GM18909 (cell line): ENCODE measurements at regions not wholly inside any gene's neighbourhood (a gene's known extent, or its start where the extent isn't known, plus 50 kb on each side); places are given as distances from the start of the nearest gene placed in this dataset.

Experiments used
- ATAC-seq: cut with Tn5 transposase; IDR thresholded peaks from one replicate; pipeline ENCODE4 v1.9.1; 2021; ENCODE audit warnings: mild to moderate bottlenecking; ENCODE audit not compliant: unreplicated experiment, poor library complexity

- no peak for ATAC-seq
Measured at GRCh38 chr18:78728784-78729467, 250.7 kb upstream of the SALL3 start.

GRCh38 chr18:78730546-78730945 is 249.1 kb upstream of the SALL3 start:
- ATAC-seq: no peak

GRCh38 chr18:78731016-78731397 is 248.6 kb upstream of the SALL3 start:
- ATAC-seq: no peak

- ATAC-seq: no peak
Measured at GRCh38 chr18:78731398-78732032, 248.1 kb upstream of the SALL3 start.

- no peak for ATAC-seq
Measured at GRCh38 chr18:78732273-78733210, 247.1 kb upstream of the SALL3 start.

GRCh38 chr18:78733762-78734613 is 245.6 kb upstream of the SALL3 start:
- no peak for ATAC-seq

GRCh38 chr18:78734614-78734945 is 245.0 kb upstream of the SALL3 start:
- ATAC-seq: no peak

GRCh38 chr18:78735131-78736014 is 244.2 kb upstream of the SALL3 start:
- no peak for ATAC-seq

- ATAC-seq: no peak
Measured at GRCh38 chr18:78736015-78736690, 243.5 kb upstream of the SALL3 start.

GRCh38 chr18:78737006-78737915 is 242.4 kb upstream of the SALL3 start:
- ATAC-seq: no peak

- ATAC-seq: no peak
Measured at GRCh38 chr18:78738076-78738690, 241.4 kb upstream of the SALL3 start.

GRCh38 chr18:78739115-78739514 is 240.5 kb upstream of the SALL3 start:
- ATAC-seq: no peak

- ATAC-seq: no peak
Measured at GRCh38 chr18:78739882-78740677, 239.5 kb upstream of the SALL3 start.

- no peak for ATAC-seq
Measured at GRCh38 chr18:78740876-78741275, 238.7 kb upstream of the SALL3 start.

GRCh38 chr18:78741381-78742217 is 238.0 kb upstream of the SALL3 start:
- no peak for ATAC-seq
